GM12873 (cell line): ENCODE measurements at regions not wholly inside any gene's neighbourhood (a gene's known extent, or its start where the extent isn't known, plus 50 kb on each side); places are given as distances from the start of the nearest gene placed in this dataset.

ENCODE experiments used
- CTCF ChIP-seq: IDR thresholded peaks from 2 replicates; pipeline ENCODE4 v1.5.1; 2012; ENCODE audit warnings: low read depth, mild to moderate bottlenecking, moderate library complexity, low read length, control low read depth; ENCODE audit not compliant: insufficient read depth; ENCODE audit errors: missing control alignments

- no peak for TF ChIP-seq CTCF
Measured at GRCh38 chr3:25266677-25267076, 161.4 kb upstream of the RARB start.

- no peak for TF ChIP-seq CTCF
Measured at GRCh38 chr3:25272090-25272489, 156.0 kb upstream of the RARB start.

GRCh38 chr3:25273582-25274171, 154.4 kb upstream of the RARB start:
- TF ChIP-seq CTCF = no peak

- no peak for TF ChIP-seq CTCF
Measured at GRCh38 chr3:25277503-25277902, 150.6 kb upstream of the RARB start.

- TF ChIP-seq CTCF = no peak
Measured at GRCh38 chr3:25281041-25281731, 146.9 kb upstream of the RARB start.

GRCh38 chr3:25281732-25282126, 146.3 kb upstream of the RARB start:
- no peak for TF ChIP-seq CTCF

GRCh38 chr3:25283613-25284012, 144.4 kb upstream of the RARB start:
- no peak for TF ChIP-seq CTCF
